ENCODE measurements at regions not wholly inside any gene's neighbourhood (a gene's known extent, or its start where the extent isn't known, plus 50 kb on each side); places are given as distances from the start of the nearest gene placed in this dataset.

DNA sequence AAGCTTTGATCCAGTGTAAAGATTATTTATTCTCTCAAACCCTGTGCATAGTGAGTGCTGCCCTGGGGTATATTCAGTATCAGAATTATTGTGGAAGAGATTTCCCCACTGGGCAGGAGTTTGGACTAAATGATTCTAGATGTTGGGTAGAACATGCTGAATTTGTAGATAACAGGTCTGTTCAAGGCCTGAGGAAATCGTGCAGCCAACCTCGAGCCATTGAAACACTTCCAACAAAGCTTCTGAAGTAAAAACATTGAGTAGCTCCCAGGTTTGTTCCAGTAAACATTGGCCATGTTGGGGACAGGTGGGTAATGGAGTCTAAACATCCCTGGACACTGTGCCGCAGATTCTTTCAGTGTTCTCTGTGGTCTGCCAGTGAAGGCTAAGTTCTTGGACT lies 87.5 kb downstream of the LLPH start (continued):
- TF ChIP-seq, protein P1, sequence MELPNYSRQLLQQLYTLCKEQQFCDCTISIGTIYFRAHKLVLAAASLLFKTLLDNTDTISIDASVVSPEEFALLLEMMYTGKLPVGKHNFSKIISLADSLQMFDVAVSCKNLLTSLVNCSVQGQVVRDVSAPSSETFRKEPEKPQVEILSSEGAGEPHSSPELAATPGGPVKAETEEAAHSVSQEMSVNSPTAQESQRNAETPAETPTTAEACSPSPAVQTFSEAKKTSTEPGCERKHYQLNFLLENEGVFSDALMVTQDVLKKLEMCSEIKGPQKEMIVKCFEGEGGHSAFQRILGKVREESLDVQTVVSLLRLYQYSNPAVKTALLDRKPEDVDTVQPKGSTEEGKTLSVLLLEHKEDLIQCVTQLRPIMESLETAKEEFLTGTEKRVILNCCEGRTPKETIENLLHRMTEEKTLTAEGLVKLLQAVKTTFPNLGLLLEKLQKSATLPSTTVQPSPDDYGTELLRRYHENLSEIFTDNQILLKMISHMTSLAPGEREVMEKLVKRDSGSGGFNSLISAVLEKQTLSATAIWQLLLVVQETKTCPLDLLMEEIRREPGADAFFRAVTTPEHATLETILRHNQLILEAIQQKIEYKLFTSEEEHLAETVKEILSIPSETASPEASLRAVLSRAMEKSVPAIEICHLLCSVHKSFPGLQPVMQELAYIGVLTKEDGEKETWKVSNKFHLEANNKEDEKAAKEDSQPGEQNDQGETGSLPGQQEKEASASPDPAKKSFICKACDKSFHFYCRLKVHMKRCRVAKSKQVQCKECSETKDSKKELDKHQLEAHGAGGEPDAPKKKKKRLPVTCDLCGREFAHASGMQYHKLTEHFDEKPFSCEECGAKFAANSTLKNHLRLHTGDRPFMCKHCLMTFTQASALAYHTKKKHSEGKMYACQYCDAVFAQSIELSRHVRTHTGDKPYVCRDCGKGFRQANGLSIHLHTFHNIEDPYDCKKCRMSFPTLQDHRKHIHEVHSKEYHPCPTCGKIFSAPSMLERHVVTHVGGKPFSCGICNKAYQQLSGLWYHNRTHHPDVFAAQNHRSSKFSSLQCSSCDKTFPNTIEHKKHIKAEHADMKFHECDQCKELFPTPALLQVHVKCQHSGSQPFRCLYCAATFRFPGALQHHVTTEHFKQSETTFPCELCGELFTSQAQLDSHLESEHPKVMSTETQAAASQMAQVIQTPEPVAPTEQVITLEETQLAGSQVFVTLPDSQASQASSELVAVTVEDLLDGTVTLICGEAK (IDR thresholded peaks at IDR 0.05; ENCODE audit: borderline replicate concordance): no peak

DNA sequence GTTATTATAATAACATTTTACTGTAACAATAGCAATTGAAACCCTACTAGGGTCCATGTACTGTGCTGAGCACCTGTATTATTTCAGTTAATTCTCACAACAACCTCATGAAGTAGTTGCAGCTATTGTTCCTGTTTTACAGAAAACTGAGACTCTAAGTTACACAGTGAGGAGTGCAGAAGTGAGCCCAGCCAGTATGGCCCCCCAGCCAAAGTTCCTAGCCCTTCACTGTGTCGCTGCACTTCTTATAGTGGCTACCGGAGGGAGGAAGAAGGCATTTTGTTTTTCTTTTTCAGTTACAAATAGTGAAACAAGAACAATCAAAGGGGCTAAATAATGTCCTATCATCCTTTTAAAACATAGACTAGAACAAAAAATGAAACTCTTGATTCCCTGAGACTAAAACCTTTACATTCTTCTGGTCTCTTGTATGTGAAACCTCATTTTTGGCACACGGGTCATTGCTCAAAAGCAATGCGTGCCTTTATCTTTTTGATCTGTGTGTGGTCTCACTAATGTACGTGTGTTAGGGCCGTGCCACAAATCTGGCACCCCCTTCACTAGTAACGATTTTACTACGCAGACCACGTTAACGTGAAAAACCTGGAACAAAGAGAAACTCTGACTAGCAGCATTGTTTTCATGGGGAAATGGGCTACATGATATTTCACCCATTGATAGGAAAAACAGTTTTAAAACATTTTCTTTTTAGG lies 88.7 kb downstream of the LLPH start:
- H4K20me1 ChIP-seq (ENCODE audit: control insufficient read depth, insufficient read depth): no peaks in the 10 kb centered on the region
- FAIRE-seq (no peak), DNase-seq (ENCODE audit: low read depth, low spot score) (no peak), ATAC-seq (peak; percentile 73)
- RAD21 ChIA-PET (ENCODE audit: unreplicated experiment): interaction anchor here (1.1 to 2.2 kb wide), 4 partner anchors 22 to 44 kb away, joined by 3 to 7 read pairs (median 4); no protein-coding TSS in a partner anchor
- POLR2A ChIA-PET: interaction anchor here (0.7 kb wide), 1 partner anchor 27 kb away, joined by 3 read pairs; no protein-coding TSS in a partner anchor
- peak overlapping the region; percentile 29; the same call in 1 of the 2 replicates for H3K27ac ChIP-seq (ENCODE audit: control insufficient read depth, insufficient read depth)
- in situ Hi-C loops (cut with MboI) (no loop called here), intact Hi-C loops (cut with micrococcal nuclease; ENCODE audit: unreplicated experiment) (no loop called here)
- BruUV-seq (replicated peaks): no TSS peak
- H3K27me3 ChIP-seq (replicated peaks in 1 of 2; ENCODE audit: control insufficient read depth in 2 of 2, insufficient read depth in 2 of 2, low read length in 1 of 2): no peaks in the 10 kb centered on the region
- WGBS (ENCODE audit: insufficient coverage, insufficient replicate concordance, low lambda C conversion rate, missing lambda C conversion rate): 65% methylated on average over 10 of the region's 10 CpGs
- H3K36me3 ChIP-seq (ENCODE audit: control insufficient read depth in 2 of 2, insufficient read depth in 2 of 2, low read length in 1 of 2): no peaks in the 10 kb centered on the region; a peak in 1 of 4 replicates
- CTCF ChIA-PET: interaction anchor here (1.0 to 1.1 kb wide), 2 partner anchors 11 to 13 kb away, joined by 3 to 4 read pairs; no protein-coding TSS in a partner anchor
- no peak overlapping the region for H3K4me3 ChIP-seq
- SMC1A ChIA-PET (ENCODE audit: uncharacterized antibody, unreplicated experiment): interaction anchor here (0.8 to 4.2 kb wide), 9 partner anchors 10 to 141 kb away, joined by 3 to 21 read pairs (median 3); no protein-coding TSS in a partner anchor
- H3K4me2 ChIP-seq (ENCODE audit: control insufficient read depth, insufficient read depth): no peak overlapping the region
- peaks cover 8% of the 10 kb centered on the region; the same call in 1 of the 2 replicates for H3K4me1 ChIP-seq (ENCODE audit: control insufficient read depth, insufficient read depth, low read length)
- no peaks in the 10 kb centered on the region for H3K79me2 ChIP-seq (ENCODE audit: control insufficient read depth, insufficient read depth, low read length)
- no peak overlapping the region for H2AFZ ChIP-seq (ENCODE audit: control insufficient read depth, low read depth, low read length)
- no peak overlapping the region for H3K9ac ChIP-seq (ENCODE audit: control insufficient read depth, insufficient read depth, low read length)
- H3K9me3 ChIP-seq (replicated peaks; ENCODE audit: control insufficient read depth, insufficient read depth, low read length): no peaks in the 10 kb centered on the region; the same call in 2 of the 3 replicates
- no peak for TF ChIP-seq TCF3 (IDR thresholded peaks at IDR 0.05; ENCODE audit: borderline replicate concordance, insufficient read depth, low read depth, low read length)
- 0 out of 2 replicates have a peak, but pooled peaks have one; percentile 9 for TF ChIP-seq ATF7 (IDR thresholded peaks at IDR 0.05; ENCODE audit: low read depth)
- 0 out of 2 replicates have a peak, but pooled peaks have one; percentile 27 for TF ChIP-seq DPF2 (IDR thresholded peaks at IDR 0.05)
- no peak for TF ChIP-seq CHD2 (IDR thresholded peaks at IDR 0.05; ENCODE audit: borderline replicate concordance, low read depth, low read length)
- TF ChIP-seq NR2F1 (conservative IDR thresholded peaks at IDR 0.05): peak; percentile 80; the same call in 1 of the 2 replicates
- 0 out of 2 replicates have a peak, but pooled peaks have one; percentile 27 for TF ChIP-seq TCF7 (IDR thresholded peaks at IDR 0.05; ENCODE audit: borderline replicate concordance)
- 0 out of 2 replicates have a peak, but pooled peaks have one; percentile 18 for TF ChIP-seq RUNX3 (IDR thresholded peaks at IDR 0.05; ENCODE audit: low read length)
- TF ChIP-seq, protein P2, sequence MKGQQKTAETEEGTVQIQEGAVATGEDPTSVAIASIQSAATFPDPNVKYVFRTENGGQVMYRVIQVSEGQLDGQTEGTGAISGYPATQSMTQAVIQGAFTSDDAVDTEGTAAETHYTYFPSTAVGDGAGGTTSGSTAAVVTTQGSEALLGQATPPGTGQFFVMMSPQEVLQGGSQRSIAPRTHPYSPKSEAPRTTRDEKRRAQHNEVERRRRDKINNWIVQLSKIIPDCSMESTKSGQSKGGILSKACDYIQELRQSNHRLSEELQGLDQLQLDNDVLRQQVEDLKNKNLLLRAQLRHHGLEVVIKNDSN (IDR thresholded peaks at IDR 0.05; ENCODE audit: borderline replicate concordance, extremely low read length, insufficient read depth, low read depth, low read length): no peak
- peak; percentile 74 for TF ChIP-seq MTA2 (IDR thresholded peaks at IDR 0.05; ENCODE audit: low read depth)
- TF ChIP-seq BHLHE40 (IDR thresholded peaks at IDR 0.05; ENCODE audit: borderline replicate concordance in 1 of 2, low read depth in 2 of 2, low read length in 1 of 2): peak in 1 of 2 experiments; percentile 70; a peak in 1 of 4 replicates
- TF ChIP-seq IKZF1 (conservative IDR thresholded peaks at IDR 0.05): 0 out of 2 replicates have a peak, but pooled peaks have one; percentile 35
